ENCODE measurements at regions not wholly inside any gene's neighbourhood (a gene's known extent, or its start where the extent isn't known, plus 50 kb on each side); places are given as distances from the start of the nearest gene placed in this dataset.

GRCh38 chr9:117869287-117869686 lies 165.1 kb downstream of the TLR4 start:
- Mint-ChIP-seq H3K27ac (no peak overlapping the region), H3K4me1 (ENCODE audit: low read depth) (no peaks in the 10 kb centered on the region), H3K4me3 (ENCODE audit: low read depth) (no peak overlapping the region), H3K27me3 (ENCODE audit: low read depth) (peaks cover 5% of the 10 kb centered on the region), H3K9me3 (no peaks in the 10 kb centered on the region), H3K36me3 (ENCODE audit: low read depth) (no peaks in the 10 kb centered on the region)
- intact Hi-C loops (cut with micrococcal nuclease), result no loop called here
- DNase-seq (ENCODE audit: low spot score), result no peak

DNA sequence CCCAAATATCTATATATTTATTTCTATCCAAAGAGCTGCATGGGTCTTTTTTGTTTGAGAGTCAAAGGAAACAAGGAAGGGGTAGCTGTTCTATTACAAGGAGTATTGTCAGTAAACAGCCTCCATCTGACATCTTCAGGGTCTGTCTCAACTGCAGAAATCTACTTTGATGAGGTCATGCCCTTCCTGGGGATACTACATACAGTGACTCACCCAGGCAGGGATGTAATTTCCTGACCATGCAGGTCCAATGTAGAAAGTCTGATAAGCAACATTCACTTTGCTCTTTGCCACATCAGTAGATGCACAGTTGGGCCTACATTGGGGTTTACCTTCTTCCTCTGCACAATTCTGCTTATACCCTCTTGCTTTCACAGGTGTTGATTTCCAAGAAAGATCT lies 165.5 kb downstream of the TLR4 start:
- peaks cover 3% of the 10 kb centered on the region for H3K27me3 Mint-ChIP-seq (ENCODE audit: low read depth)
- intact Hi-C loops (cut with micrococcal nuclease), result no loop called here
- H3K9me3 Mint-ChIP-seq, result no peaks in the 10 kb centered on the region
- no peaks in the 10 kb centered on the region for H3K4me1 Mint-ChIP-seq (ENCODE audit: low read depth)
- DNase-seq (ENCODE audit: low spot score), result no peak
- H3K4me3 Mint-ChIP-seq (ENCODE audit: low read depth), result no peak overlapping the region
- H3K27ac Mint-ChIP-seq, result no peak overlapping the region
- H3K36me3 Mint-ChIP-seq (ENCODE audit: low read depth), result no peaks in the 10 kb centered on the region

DNA sequence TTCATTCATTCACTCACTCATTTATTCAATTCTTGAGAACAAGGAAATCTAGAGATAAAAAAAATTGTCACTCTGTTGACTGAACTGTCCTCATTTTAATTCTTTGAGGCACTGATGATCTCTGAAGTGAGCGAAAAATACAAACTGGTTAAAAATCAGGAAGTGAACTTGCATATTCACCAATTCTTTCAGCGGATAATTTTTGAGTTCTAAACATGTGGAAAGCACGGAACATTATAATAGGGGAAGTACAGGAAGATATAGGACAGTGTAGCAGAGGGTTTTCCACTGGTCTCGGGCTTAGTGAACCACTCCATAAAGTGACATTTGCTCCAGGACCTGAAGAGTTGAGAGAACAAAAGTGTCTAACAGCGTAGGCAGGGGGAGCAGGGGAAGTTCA lies 169.5 kb downstream of the TLR4 start:
- no peak for DNase-seq (ENCODE audit: low spot score)
- intact Hi-C loops (cut with micrococcal nuclease), result no loop called here
- no peak overlapping the region for H3K27ac Mint-ChIP-seq
- H3K36me3 Mint-ChIP-seq (ENCODE audit: low read depth), result no peaks in the 10 kb centered on the region
- H3K4me1 Mint-ChIP-seq (ENCODE audit: low read depth), result no peaks in the 10 kb centered on the region
- H3K4me3 Mint-ChIP-seq (ENCODE audit: low read depth), result no peak overlapping the region
- no peaks in the 10 kb centered on the region for H3K9me3 Mint-ChIP-seq
- H3K27me3 Mint-ChIP-seq (ENCODE audit: low read depth), result no peaks in the 10 kb centered on the region

GRCh38 chr9:117875886-117876285 lies 171.7 kb downstream of the TLR4 start:
- Mint-ChIP-seq H3K27ac (no peak overlapping the region), H3K4me3 (ENCODE audit: low read depth) (no peak overlapping the region), H3K4me1 (ENCODE audit: low read depth) (no peaks in the 10 kb centered on the region), H3K27me3 (ENCODE audit: low read depth) (no peaks in the 10 kb centered on the region), H3K9me3 (no peaks in the 10 kb centered on the region), H3K36me3 (ENCODE audit: low read depth) (no peaks in the 10 kb centered on the region)
- DNase-seq (ENCODE audit: low spot score), result no peak
- intact Hi-C loops (cut with micrococcal nuclease), result no loop called here

DNA sequence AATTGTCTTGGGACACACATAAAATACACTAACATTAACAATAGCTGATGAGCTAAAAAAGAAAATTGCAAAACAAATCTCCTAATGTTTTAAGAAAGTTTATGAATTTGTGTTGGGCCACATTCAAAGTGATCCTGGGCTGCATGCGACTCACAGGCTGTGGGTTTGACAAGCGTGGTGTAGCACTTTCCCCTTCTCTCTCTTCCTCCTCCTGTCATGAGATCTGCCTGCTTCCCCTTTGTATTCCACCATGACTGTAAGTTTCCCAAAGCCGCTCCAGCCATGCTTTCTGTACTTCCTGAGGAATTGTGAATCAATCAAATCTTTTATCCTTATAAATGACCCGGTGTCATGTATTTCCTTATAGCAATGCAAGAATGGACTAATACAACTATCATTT lies 178.0 kb downstream of the TLR4 start:
- Mint-ChIP-seq H3K9me3 (no peaks in the 10 kb centered on the region), H3K27ac (no peak overlapping the region)

DNA sequence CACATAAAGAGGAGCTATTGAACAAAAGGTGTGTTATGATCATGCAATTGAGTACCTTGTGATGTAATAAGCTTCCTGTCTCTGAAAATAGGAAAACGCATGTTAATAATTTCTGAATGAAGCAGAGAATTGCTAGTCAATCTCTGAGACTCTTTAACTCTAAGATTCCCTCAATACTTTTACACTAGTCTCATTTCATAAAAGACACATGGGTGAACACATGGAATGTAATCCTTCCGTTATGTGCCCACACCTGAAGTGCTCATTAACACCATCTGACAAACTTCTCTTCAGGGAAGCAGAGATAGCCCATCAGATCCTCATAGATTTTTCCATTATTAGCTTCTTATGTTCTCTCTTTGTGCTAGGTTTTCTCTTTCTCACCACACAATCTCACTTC lies 182.4 kb downstream of the TLR4 start:
- Mint-ChIP-seq H3K9me3 (no peaks in the 10 kb centered on the region), H3K27me3 (ENCODE audit: low read depth) (no peaks in the 10 kb centered on the region)
- intact Hi-C loops (cut with micrococcal nuclease), result no loop called here

More for the DNA sequence above, 178.0 kb downstream of the TLR4 start:
- H3K36me3 Mint-ChIP-seq (ENCODE audit: low read depth), result no peaks in the 10 kb centered on the region
- DNase-seq (ENCODE audit: low spot score), result no peak
- intact Hi-C loops (cut with micrococcal nuclease), result no loop called here
- no peaks in the 10 kb centered on the region for H3K4me1 Mint-ChIP-seq (ENCODE audit: low read depth)
- H3K4me3 Mint-ChIP-seq (ENCODE audit: low read depth), result no peak overlapping the region
- no peaks in the 10 kb centered on the region for H3K27me3 Mint-ChIP-seq (ENCODE audit: low read depth)

DNA sequence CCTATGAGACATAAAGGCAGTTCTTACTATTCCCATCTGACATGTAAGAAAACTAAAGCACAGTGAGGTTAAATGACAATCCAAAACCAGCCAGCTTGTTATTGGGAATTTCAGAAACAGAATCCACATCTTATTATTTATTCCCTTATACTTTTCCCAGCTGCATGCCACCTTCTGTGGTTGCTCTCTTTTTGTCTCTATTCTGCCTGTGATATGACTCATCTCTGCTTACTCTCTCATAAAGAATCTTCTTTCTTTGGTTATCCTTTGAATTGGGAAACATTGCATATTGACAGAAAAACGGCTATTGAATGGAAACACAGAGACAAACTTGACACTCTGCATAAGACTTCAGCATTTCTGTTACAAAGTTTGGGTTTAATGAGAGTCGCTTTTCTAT lies 183.2 kb downstream of the TLR4 start:
- Mint-ChIP-seq H3K4me3 (ENCODE audit: low read depth) (no peak overlapping the region), H3K27me3 (ENCODE audit: low read depth) (no peaks in the 10 kb centered on the region), H3K9me3 (no peaks in the 10 kb centered on the region), H3K4me1 (ENCODE audit: low read depth) (no peaks in the 10 kb centered on the region), H3K27ac (no peak overlapping the region), H3K36me3 (ENCODE audit: low read depth) (no peaks in the 10 kb centered on the region)
- no peak for DNase-seq (ENCODE audit: low spot score)
- intact Hi-C loops (cut with micrococcal nuclease), result no loop called here

More for the DNA sequence above, 182.4 kb downstream of the TLR4 start:
- no peaks in the 10 kb centered on the region for H3K4me1 Mint-ChIP-seq (ENCODE audit: low read depth)
- DNase-seq (ENCODE audit: low spot score), result no peak
- no peaks in the 10 kb centered on the region for H3K36me3 Mint-ChIP-seq (ENCODE audit: low read depth)
- no peak overlapping the region for H3K4me3 Mint-ChIP-seq (ENCODE audit: low read depth)
- H3K27ac Mint-ChIP-seq, result no peak overlapping the region

GRCh38 chr9:117887941-117888340 lies 183.7 kb downstream of the TLR4 start:
- H3K9me3 Mint-ChIP-seq, result no peaks in the 10 kb centered on the region
- intact Hi-C loops (cut with micrococcal nuclease), result no loop called here
- no peak for DNase-seq (ENCODE audit: low spot score)
- H3K27ac Mint-ChIP-seq, result no peak overlapping the region
- no peaks in the 10 kb centered on the region for H3K36me3 Mint-ChIP-seq (ENCODE audit: low read depth)
- no peak overlapping the region for H3K4me3 Mint-ChIP-seq (ENCODE audit: low read depth)
- no peaks in the 10 kb centered on the region for H3K27me3 Mint-ChIP-seq (ENCODE audit: low read depth)
- no peaks in the 10 kb centered on the region for H3K4me1 Mint-ChIP-seq (ENCODE audit: low read depth)

GRCh38 chr9:117903453-117903852 lies 199.2 kb downstream of the TLR4 start:
- Mint-ChIP-seq H3K27me3 (ENCODE audit: low read depth) (no peaks in the 10 kb centered on the region), H3K4me1 (ENCODE audit: low read depth) (no peaks in the 10 kb centered on the region), H3K36me3 (ENCODE audit: low read depth) (no peaks in the 10 kb centered on the region), H3K4me3 (ENCODE audit: low read depth) (no peak overlapping the region), H3K27ac (no peak overlapping the region), H3K9me3 (no peaks in the 10 kb centered on the region)
- no peak for DNase-seq (ENCODE audit: low spot score)
- intact Hi-C loops (cut with micrococcal nuclease), result no loop called here

DNA sequence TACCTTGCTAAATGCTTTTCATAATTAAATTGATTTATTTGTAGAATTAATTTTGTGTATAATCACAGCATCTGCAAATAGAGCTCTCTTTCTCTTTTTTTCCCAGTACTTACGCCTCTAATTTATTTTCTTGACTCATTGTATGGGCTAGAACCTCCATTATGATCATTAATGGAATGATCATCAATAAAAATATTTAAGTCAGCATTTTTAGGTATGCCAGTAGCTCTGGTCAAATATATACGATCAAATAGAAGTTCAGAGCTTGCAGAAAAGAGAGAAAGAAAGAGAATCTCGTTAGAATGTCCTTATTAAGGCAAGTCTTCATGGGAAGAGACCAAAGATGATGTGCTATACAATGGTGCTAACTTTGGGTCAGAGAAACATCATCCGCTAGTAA lies 202.6 kb downstream of the TLR4 start:
- no peak overlapping the region for H3K27ac Mint-ChIP-seq
- H3K4me3 Mint-ChIP-seq (ENCODE audit: low read depth), result no peak overlapping the region
- H3K4me1 Mint-ChIP-seq (ENCODE audit: low read depth), result no peaks in the 10 kb centered on the region
- H3K36me3 Mint-ChIP-seq (ENCODE audit: low read depth), result no peaks in the 10 kb centered on the region
- intact Hi-C loops (cut with micrococcal nuclease), result no loop called here
- H3K9me3 Mint-ChIP-seq, result peaks cover 20% of the 10 kb centered on the region
- no peaks in the 10 kb centered on the region for H3K27me3 Mint-ChIP-seq (ENCODE audit: low read depth)
- no peak for DNase-seq (ENCODE audit: low spot score)

DNA sequence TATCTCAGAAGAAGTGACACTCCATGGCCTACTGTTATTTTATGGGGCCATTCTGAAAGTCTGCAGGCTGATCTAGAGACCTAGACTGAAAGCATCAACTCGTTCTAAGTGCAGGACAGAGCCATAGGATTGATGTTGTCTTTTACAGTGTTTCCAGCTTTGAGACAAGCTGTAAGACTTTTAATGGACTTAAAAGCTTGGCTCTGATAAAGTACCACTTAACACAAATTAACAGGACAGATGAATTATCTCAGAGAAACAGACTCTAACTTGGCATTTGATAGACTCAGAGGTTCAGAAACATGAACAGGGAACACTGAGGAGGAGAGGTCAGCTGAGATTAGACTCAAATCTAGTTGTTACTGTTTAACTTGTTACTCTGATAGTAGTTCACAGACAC lies 203.2 kb downstream of the TLR4 start:
- no peaks in the 10 kb centered on the region for H3K4me1 Mint-ChIP-seq (ENCODE audit: low read depth)
- H3K27me3 Mint-ChIP-seq (ENCODE audit: low read depth), result no peaks in the 10 kb centered on the region
- no peaks in the 10 kb centered on the region for H3K36me3 Mint-ChIP-seq (ENCODE audit: low read depth)
- intact Hi-C loops (cut with micrococcal nuclease), result no loop called here
- H3K27ac Mint-ChIP-seq, result no peak overlapping the region
- H3K4me3 Mint-ChIP-seq (ENCODE audit: low read depth), result no peak overlapping the region
- peaks cover 21% of the 10 kb centered on the region for H3K9me3 Mint-ChIP-seq
- DNase-seq (ENCODE audit: low spot score), result no peak

- no peaks in the 10 kb centered on the region for H3K36me3 Mint-ChIP-seq (ENCODE audit: low read depth)
- DNase-seq (ENCODE audit: low spot score), result no peak
- H3K9me3 Mint-ChIP-seq, result peaks cover 6% of the 10 kb centered on the region
- no peaks in the 10 kb centered on the region for H3K27me3 Mint-ChIP-seq (ENCODE audit: low read depth)
- no peaks in the 10 kb centered on the region for H3K4me1 Mint-ChIP-seq (ENCODE audit: low read depth)
- no peak overlapping the region for H3K27ac Mint-ChIP-seq
- intact Hi-C loops (cut with micrococcal nuclease), result no loop called here
- H3K4me3 Mint-ChIP-seq (ENCODE audit: low read depth), result no peak overlapping the region
These were observed 212.1 kb downstream of the TLR4 start for GRCh38 chr9:117916291-117916690.

- H3K36me3 Mint-ChIP-seq (ENCODE audit: low read depth), result no peaks in the 10 kb centered on the region
- no peaks in the 10 kb centered on the region for H3K4me1 Mint-ChIP-seq (ENCODE audit: low read depth)
- H3K27ac Mint-ChIP-seq, result no peak overlapping the region
- H3K9me3 Mint-ChIP-seq, result no peaks in the 10 kb centered on the region
- no peaks in the 10 kb centered on the region for H3K27me3 Mint-ChIP-seq (ENCODE audit: low read depth)
- DNase-seq (ENCODE audit: low spot score), result no peak
- H3K4me3 Mint-ChIP-seq (ENCODE audit: low read depth), result no peak overlapping the region
- intact Hi-C loops (cut with micrococcal nuclease), result no loop called here
These were observed 213.7 kb downstream of the TLR4 start for GRCh38 chr9:117917873-117918272.

GRCh38 chr9:117919538-117919937 lies 215.3 kb downstream of the TLR4 start:
- intact Hi-C loops (cut with micrococcal nuclease), result no loop called here
- Mint-ChIP-seq H3K9me3 (no peaks in the 10 kb centered on the region), H3K36me3 (ENCODE audit: low read depth) (no peaks in the 10 kb centered on the region), H3K27ac (no peak overlapping the region), H3K4me1 (ENCODE audit: low read depth) (no peaks in the 10 kb centered on the region), H3K27me3 (ENCODE audit: low read depth) (no peaks in the 10 kb centered on the region), H3K4me3 (ENCODE audit: low read depth) (no peak overlapping the region)
- DNase-seq (ENCODE audit: low spot score), result no peak
